GM21576 (cell line): ENCODE measurements at regions not wholly inside any gene's neighbourhood (a gene's known extent, or its start where the extent isn't known, plus 50 kb on each side); places are given as distances from the start of the nearest gene placed in this dataset.

ENCODE experiments used
- ATAC-seq: cut with Tn5 transposase; IDR thresholded peaks from one replicate; pipeline ENCODE4 v1.9.1; 2021; ENCODE audit warnings: mild to moderate bottlenecking, moderate library complexity; ENCODE audit not compliant: unreplicated experiment

DNA sequence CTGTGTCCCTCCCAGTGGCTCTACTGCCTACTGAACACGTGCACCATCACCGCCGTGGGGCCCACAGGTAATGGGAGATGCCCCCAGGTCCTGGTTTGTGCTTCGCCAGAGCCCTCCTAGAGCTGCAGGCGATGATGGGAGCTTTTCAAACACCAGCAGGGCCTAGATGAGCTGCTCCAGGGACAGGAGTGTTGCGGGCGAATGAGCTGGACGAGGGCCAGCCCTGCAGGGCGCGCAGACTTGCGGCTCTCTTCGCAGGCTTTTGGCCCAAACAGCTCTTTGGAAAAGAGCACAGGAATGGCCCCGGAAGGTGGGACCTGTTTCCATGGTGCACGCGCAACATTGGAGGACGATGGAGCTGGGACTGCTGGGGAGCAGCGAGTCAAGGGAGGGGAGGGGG, 409.3 kb upstream of the SULF2 start:
- ATAC-seq, result no peak

DNA sequence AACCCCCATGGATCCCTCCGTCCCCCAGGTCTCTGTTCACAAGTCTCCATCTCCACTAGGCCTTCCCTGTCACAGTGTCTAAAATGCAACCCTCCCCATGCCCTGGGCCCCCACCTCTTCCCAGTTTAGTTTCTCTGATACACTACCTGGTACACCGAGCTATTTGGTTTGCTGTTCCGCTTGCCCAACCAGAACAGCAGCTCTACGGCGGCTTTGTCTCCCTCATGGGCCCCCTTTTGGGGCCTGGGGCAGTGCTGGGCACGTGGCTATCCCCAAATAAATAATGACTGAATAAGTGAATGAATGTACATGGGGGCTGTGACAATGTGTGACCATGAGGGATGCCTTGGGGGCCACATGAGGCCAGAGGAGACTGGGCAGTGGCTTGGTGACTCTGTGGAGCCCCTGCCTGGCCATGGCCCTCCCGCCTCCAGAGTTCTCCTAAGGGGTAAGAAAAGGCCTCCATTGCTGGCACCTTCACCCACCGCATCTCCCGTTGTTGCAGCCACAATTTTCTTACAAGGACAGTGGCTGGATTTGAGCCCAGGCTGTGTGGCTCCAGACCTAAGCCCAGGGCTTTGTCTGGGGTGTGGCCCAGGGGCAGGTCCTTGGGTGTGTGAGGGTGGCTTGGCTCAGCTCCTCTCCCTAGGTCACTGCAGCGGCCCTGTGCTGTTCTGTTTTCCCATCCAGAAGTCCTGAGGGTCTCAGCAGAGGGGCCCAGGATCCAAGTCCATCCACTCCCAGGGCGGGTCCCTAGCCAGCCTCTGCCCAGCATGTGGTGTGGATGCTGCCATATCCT, 408.5 kb upstream of the SULF2 start:
- no peak for ATAC-seq

DNA sequence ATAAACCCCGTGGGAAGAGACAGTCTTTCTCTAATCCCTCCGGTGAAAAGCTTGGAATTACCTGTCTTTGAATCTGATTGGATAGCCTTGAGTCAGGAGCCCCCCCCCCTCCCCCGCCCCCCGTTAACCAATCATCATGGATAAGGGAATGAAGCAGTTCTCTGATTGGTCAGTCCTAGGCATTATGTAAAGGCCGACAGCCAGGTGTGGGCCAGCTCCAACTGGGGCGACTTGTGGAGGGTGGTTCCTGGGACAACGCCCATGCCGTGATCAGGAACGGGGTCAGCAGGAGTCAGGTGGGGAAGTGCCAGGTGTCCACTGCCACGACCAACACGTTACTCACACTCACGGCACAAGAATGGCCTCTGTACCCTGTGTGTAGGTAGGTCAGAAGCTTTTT, 406.8 kb upstream of the SULF2 start:
- ATAC-seq, result no peak

DNA sequence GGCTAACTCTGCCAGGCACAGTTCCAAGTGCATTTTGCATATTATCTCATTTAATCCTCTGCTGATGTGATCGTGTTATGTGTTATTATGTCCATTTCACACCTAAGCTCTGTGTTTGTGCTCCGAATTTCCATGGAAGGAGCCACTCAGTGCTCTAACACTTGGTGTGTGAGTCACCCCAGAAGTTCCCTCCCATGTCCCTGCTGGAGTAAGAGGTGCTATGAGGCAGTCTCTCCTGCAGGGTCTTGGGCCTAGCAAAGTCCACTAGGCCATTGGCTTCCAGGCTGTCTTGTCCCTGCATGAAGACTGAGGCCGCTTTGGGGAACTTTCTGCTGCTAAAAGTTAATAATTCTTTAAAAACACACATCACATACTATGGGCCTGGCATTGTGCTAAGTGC, 405.9 kb upstream of the SULF2 start:
- ATAC-seq, result no peak

DNA sequence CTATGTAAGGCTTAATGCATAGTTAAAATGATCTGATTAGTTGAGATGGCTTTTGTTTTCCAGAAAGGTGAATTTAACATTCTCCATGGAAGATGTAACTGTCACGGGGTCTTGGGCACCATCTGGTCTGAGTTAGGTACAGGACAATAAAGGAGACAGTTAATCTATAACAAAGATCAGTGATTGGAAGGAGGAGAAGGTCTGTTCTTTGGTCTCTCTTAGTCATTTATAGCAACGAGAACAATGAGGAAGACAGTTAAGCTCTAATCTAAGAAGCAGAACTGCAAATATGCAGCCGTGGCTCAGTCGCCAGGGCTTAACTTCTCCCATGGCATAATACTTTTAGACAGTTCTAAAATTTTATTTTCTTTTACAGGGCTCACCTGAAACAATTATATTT, 405.5 kb upstream of the SULF2 start:
- no peak for ATAC-seq

DNA sequence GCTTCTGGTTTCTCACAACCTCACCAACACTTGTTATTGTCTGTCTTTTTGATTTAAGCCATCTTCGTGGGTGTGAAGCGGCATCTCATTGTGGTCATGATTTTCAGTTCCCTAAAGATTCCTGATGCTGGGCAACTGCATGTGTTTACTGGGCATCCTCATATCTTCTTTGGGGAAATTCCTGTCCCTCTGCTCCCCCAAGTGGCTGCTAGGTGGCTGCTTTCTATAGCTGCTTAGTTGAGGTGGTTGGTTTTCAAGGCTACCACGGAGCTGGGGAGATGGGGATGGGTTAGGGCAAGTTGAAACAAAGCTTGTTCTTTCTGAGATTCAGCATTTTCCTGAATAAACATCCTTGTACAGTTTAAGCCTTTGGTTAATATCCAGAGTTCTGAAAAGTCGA, 403.9 kb upstream of the SULF2 start:
- no peak for ATAC-seq

DNA sequence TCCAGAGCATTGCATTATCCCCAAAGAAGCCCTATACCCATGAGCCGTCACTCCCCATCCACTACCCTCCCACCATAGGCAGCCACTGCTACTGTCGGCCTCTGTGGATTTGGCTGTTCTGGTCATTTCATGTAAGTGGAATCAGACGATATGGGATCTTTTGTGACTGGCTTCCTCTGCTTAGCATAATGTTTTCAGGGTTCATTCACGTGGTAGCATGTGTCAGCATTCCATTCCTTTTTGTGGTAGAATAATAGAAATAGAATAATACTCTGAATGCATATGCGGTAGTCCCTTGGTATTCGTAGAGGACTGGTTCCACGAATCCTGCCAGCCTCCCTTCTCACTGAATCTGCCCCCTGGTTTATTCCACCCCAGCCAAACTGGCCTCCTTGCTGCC, 402.6 kb upstream of the SULF2 start:
- ATAC-seq, result no peak

DNA sequence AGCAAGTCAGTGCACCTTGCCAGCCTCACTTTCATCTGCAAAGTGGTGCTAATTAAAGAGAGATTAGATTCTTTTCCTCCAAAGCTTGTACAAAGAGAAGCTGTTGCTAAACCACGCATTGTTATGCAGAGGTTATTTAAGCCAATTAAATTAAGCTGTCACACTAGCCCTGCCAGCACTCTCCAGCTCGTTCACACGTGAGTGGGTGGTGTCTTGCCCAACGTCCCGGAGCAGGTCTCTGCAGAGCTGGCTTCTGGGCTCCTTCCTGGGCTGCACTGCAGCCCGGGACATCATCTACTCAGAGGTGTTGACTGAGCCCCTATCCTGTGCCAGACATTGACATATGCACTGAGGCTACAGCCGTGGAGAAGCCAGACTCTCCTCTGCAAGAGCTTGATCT, 401.6 kb upstream of the SULF2 start:
- no peak for ATAC-seq

DNA sequence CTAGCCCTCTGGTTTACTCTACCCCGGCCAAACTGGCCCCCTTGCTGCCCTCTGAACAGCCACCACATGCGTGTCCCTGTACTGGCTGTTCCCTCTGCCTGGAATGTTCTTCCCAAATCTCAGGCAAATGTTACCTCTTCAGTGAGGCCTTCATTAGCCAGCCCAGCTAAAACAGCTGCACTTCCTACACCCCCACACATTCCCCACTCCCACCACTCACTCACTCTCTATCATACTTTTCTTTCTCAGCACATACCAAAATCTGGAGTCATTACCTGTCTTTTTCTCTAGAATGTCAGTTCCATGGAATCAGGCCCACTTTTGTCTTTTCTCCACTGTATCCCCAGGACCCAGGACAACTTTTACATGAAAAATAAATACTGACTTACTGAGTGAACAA, 401.2 kb upstream of the SULF2 start:
- ATAC-seq, result no peak

DNA sequence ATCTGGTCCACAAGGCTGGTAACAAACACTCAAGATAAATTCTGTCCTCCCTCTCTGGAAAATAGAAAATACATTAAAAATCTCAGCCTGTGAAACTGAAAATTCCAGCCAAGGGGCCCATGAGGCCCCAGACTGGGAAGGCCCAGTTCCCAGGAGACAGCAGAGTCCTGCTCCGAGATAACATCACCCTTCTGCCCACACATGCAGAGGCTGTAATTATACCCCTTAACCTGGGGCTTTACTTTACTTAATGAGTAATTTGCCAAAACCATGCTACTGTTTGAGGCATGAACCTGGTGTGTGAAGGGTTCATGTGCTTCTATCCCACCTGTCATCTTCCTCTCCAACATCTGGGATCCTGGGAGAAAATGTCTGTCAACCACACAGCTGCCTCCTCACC, 398.9 kb upstream of the SULF2 start:
- ATAC-seq, result no peak

DNA sequence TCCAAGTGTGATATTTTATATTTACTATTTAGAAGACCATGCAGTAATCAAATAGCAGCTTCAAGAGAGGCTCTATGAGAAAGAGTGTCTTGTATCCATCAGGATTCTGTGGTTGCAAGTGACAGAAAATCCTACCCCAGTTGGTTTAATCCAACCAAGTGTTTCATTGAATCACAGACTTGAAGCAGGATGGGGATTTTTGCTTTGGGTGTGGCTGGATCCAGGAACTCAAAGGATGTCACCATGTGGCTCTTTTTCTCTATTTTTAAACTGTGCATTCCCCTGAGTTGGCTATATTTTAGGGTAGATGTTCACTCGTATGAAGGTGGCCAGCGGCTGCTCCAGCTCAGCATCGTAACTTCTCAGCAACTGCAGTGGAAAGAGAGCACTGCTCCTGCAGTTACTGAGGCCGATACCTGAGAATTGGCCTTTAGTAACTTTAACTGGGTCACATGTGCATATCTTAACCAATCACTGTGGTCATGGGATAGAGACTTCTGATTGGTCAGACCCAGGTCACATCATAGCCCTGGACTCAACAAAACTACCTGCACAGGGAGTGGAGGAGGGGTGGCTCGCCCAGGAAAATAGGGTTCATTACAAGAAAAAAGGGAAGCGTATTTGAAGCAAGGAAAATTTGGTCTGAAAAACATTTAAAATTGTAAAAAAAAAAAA, 396.1 kb upstream of the SULF2 start:
- no peak for ATAC-seq

DNA sequence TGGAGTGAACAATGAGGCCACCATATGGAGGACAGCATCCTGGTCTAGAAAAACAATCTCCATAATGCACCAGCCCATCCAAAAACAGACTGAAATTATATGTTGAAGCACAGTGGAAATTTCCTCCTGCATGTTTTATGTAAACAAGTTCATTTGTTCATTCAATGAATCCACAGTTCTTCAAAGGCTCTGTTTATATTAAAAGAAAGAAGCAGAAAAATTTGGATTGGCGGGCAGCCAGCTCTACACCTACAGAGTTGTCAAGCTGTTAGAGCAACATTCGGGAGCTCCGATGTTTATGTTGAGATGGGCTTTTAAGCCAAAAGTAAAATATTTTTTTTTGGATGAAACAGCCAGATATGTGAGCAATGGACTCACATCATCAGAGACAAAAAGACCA, 395.3 kb upstream of the SULF2 start:
- ATAC-seq, result no peak

DNA sequence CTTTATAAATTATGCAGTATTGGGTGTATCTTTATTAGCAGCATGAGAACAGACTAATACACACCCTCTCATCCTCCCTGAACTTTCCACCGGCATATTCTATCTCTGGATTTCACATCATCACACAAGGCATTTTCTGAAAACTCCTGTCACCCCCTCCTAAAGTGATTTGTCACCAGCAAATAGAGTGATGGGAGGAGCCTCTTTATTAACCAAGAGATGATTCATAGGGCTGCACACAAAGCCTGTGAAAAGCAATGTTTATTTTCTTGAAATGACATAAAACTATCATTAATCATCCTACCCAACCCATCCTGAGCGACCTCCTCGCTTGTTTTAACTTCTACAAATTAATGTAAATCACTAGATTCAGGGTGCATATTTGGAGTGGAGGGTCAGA, 394.7 kb upstream of the SULF2 start:
- no peak for ATAC-seq

DNA sequence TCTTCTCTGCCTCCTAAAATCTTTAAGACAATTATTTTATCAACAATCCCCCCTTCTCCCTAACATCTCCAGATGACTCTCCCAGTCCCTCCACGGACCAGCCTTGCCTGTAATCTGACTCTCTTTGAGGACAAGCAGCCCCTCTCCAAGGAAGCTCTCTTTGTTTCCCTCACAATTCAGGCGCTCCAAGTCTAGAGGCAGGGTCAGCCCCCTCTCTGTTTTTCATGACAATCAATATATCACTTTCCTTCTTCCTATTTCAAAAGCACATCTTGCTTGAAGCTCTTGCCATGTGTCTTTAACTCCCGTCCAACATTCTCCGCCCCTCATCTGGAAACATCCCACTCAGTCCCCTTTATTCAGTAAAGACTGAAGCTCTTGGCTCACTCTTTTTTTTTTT, 393.4 kb upstream of the SULF2 start:
- ATAC-seq, result no peak

DNA sequence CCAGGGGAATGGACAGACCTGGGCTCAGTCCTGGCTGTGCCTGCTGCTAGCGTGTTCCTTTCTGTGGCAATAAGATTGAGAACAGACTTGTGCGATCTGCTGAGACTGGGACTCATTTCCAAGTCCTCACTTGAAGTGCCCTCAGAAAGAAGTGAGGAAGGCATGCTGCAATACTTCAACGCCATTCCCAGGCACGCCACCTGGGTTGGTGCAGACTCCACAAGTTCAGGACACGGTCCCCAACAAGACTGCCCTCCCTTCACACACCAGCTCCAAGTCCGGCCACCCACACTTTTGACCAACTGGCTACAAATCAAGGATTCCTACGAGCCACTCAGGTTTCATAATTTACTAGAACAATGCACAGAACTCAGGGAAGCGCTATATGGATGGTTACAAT, 391.8 kb upstream of the SULF2 start:
- ATAC-seq, result no peak

DNA sequence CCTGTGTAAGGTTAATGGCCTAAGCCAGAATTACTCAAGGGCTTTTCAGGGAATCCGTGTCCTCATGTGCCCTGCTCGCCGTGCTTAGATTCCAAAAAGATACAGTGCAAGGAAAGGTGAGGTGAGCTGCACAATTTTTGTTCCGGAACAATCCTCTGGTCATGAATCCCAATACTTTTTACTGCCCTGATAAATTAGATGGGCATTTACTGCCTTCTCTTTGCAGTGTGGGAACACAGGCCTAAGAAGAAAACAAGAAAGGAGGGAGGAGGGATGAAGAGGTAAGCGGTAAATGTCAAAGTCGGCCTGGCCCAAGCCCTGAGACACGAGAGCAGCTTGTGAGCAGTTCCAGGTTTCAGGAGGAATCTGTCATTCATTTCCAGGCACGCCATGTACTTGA, 390.9 kb upstream of the SULF2 start:
- no peak for ATAC-seq

DNA sequence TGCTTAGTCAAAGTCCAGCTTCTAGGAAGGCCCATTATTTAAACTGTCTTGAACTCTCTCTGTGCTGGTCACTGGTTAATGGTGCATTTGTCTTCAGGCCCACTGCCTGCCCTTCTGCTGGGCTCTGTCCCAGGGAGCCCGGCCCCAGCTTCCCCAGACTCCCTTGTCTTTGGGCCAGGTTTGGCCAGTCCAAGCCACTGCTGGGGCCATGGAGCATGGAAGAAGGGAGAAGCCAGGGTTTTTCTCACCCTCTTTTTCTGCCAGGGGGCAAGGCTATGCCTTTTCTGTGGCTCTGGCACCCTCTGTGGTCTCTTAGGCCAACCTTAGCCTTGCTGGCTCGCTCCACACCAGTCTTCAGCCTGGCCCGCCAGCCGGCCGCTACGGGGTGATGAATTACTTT, 390.0 kb upstream of the SULF2 start:
- no peak for ATAC-seq

DNA sequence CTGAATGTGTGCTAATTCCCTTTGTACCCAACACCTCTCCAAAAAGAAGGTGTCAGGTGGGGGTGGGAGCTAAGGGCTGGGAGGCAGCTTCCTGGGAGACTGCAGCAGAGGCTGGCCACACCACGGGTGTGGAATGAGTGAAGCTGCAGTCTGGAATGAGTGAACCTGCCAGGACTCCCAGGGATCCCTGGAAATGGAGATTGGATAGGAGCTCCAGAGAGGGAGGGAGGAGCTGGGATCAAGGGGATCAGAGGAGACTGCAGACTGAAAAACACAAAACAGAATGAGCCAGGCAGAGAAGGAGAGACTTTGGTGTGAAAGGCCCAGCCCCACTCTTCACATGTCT, 387.0 kb upstream of the SULF2 start:
- no peak for ATAC-seq

DNA sequence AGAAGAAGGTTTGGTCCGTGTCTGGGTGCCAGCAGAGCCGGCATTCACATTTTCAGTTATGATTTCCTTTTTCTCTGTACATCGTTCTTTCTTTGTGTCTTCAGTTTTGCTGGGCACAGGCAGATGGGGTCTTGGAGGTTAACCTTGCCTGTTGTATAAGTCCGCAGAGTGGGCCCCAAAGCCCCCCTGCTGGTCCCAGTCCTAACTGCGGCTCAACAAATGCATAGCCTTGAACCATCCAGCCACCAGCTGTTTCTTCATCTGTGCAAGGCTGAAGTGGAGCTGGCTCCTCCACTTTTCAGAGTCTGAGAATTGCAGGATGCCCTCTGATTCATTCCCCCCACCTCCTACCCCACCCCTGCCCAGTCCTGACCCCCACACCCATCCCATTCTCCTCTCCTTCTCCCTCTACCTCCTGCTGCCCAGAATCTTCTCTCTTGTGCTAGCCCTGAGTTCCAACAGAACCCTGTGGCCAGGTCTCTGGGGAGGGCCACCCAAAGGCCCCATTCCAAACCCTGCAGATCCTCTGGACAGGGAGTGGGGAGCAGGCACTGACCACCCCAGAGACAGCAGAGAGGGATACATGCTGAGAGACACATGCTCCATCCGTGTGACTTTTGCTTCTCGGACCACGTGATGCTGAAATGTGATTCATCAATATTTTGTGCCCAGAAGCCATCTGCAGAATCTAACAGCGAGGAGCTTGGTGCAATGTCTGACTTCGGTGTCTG, 386.5 kb upstream of the SULF2 start:
- no peak for ATAC-seq

DNA sequence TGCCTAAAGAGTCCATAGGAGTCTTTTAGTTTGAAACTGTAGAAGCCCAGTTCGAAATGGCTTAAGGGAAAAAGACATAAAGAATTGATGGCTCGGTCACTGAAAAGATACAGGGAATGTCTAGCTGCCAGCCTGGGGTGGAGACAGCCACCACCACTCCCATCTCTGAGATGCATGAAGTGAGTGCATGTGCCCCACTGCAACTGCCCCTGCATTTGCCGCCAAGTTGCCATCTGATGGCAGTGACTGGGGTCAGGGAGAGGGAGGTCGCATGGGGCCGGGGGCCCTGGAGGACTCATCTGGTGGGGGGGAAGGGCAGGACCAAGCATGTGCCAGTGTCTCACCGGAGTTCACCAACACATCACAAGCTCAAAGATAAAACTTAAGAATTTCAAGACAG, 385.8 kb upstream of the SULF2 start:
- no peak for ATAC-seq

DNA sequence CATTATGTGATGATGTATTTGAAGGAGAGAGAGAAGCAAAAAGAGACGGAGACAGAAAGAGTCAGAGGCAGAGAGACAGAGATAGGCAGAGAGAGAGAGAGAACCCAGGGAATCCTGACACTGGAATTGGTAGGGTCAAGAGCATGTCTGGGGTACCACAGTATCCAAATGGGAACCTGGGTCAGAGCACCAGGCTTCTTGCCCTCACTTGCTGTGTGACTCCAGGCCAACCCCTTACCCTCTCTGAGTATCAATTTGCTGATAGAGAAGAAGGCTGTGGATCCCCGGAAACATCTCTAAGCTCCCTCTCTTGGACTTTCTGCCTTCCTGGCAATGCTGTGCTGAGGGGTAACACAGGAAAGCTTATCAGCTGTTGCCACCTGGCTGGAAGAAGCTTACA, 385.3 kb upstream of the SULF2 start:
- no peak for ATAC-seq

DNA sequence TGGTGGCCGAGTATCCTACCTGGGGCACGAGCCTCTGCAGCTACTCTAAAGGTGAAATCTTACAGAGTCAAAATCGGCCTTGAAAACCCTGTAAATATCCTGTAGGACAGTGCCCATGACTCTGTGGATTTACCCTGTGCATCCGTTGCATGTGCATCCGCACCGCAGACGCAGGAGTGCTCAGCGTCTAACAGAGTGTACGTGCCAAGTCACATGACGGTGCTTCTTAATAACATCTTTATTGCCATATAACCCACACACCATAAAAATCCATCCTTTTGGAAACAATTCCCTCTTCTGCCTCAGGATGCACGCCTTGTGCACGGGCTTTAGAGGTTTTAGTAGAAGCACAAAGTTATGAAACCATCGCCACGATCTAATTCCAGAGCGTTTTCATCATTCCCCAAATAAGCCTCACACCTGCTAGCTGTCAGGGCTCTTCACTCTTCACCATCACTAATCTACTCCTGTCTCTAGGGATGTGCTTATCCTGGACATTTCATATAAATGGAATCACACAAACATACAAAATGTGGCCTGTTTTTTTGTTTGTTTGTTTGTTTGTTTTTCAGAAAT, 384.5 kb upstream of the SULF2 start:
- ATAC-seq, result no peak
